ENCODE measurements at regions not wholly inside any gene's neighbourhood (a gene's known extent, or its start where the extent isn't known, plus 50 kb on each side); places are given as distances from the start of the nearest gene placed in this dataset.
A peak's percentile ranks its signal among the peaks of the same experiment; 100 is the strongest.
"Not testable (repeated sequence)": the region's sequence is repeated elsewhere in the genome, so short reads cannot be mapped to it uniquely, and the experiment has no call there.

DNA sequence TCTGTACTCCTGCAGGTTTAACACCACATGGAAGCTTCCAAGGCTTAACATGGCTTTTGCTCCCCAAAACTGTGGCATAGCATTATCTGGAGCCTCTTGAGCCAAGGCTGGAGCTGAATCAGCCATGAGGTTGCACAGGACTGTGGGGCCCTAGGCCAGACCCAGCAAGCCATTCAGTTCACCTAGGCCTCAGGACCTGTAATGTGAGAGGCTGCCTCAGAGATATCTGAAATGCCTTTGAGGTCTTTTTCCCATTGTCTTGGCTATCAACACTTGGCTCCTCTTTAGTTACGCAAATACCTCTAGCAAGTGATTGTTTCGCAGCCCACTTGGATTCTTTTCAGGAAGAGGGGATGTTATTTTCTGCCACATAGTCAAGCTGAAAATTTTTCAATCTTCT is 72.0 kb downstream of the VPREB1 start:
- Mint-ChIP-seq H3K9me3 (ENCODE audit: low read depth, unreplicated experiment) (no peaks in the 10 kb centered on the region), H3K27me3 (ENCODE audit: unreplicated experiment) (no peaks in the 10 kb centered on the region), H3K36me3 (ENCODE audit: insufficient read depth, unreplicated experiment) (peaks cover 16% of the 10 kb centered on the region), H3K4me1 (ENCODE audit: low read depth, unreplicated experiment) (peaks cover 10% of the 10 kb centered on the region), H3K27ac (ENCODE audit: unreplicated experiment) (no peak overlapping the region), H3K4me3 (ENCODE audit: low read depth, unreplicated experiment) (no peak overlapping the region)
- no TSS peak for BruUV-seq (replicated peaks)
- TF ChIP-seq, protein P1, sequence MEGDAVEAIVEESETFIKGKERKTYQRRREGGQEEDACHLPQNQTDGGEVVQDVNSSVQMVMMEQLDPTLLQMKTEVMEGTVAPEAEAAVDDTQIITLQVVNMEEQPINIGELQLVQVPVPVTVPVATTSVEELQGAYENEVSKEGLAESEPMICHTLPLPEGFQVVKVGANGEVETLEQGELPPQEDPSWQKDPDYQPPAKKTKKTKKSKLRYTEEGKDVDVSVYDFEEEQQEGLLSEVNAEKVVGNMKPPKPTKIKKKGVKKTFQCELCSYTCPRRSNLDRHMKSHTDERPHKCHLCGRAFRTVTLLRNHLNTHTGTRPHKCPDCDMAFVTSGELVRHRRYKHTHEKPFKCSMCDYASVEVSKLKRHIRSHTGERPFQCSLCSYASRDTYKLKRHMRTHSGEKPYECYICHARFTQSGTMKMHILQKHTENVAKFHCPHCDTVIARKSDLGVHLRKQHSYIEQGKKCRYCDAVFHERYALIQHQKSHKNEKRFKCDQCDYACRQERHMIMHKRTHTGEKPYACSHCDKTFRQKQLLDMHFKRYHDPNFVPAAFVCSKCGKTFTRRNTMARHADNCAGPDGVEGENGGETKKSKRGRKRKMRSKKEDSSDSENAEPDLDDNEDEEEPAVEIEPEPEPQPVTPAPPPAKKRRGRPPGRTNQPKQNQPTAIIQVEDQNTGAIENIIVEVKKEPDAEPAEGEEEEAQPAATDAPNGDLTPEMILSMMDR (IDR thresholded peaks at IDR 0.05; ENCODE audit: unreplicated experiment): no peak
- intact Hi-C loops (cut with micrococcal nuclease; ENCODE audit: unreplicated experiment): no loop called here
- CTCF ChIA-PET: no interaction called here
- DNase-seq: no peak

DNA sequence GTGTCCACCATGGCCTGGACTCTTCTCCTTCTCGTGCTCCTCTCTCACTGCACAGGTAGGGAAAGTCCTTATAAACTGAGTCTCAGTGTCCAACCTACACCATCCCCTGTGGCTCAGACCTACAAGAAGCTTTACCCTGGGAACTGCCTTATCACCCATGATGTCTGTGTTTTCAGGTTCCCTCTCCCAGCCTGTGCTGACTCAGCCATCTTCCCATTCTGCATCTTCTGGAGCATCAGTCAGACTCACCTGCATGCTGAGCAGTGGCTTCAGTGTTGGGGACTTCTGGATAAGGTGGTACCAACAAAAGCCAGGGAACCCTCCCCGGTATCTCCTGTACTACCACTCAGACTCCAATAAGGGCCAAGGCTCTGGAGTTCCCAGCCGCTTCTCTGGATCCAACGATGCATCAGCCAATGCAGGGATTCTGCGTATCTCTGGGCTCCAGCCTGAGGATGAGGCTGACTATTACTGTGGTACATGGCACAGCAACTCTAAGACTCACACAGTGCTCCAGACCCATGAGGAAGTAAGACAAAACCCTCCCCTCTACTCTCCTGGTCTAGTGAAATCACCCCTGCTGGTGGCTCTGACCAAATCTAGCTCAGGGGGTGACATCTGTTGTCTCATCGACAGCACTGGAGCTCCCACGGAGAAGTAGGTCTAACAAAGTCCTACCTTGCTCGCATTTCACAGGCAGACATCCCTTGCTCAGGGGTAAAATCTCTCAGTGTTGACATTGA is 74.3 kb downstream of the VPREB1 start:
- H3K4me3 Mint-ChIP-seq (ENCODE audit: low read depth, unreplicated experiment): no peak overlapping the region
- no peaks in the 10 kb centered on the region for H3K27me3 Mint-ChIP-seq (ENCODE audit: unreplicated experiment)
- H3K4me1 Mint-ChIP-seq (ENCODE audit: low read depth, unreplicated experiment): peaks cover 7% of the 10 kb centered on the region
- DNase-seq: no peak
- intact Hi-C loops (cut with micrococcal nuclease; ENCODE audit: unreplicated experiment): no loop called here
- H3K36me3 Mint-ChIP-seq (ENCODE audit: insufficient read depth, unreplicated experiment): peaks cover 26% of the 10 kb centered on the region
- no peak overlapping the region for H3K27ac Mint-ChIP-seq (ENCODE audit: unreplicated experiment)
- CTCF ChIA-PET: interaction anchor here (1.3 to 1.5 kb wide), 2 partner anchors 11 to 24 kb away, joined by 3 read pairs; no protein-coding TSS in a partner anchor
- TF ChIP-seq, protein P1 (IDR thresholded peaks at IDR 0.05; ENCODE audit: unreplicated experiment): no peak
- no TSS peak for BruUV-seq (replicated peaks)
- no peaks in the 10 kb centered on the region for H3K9me3 Mint-ChIP-seq (ENCODE audit: low read depth, unreplicated experiment)

DNA sequence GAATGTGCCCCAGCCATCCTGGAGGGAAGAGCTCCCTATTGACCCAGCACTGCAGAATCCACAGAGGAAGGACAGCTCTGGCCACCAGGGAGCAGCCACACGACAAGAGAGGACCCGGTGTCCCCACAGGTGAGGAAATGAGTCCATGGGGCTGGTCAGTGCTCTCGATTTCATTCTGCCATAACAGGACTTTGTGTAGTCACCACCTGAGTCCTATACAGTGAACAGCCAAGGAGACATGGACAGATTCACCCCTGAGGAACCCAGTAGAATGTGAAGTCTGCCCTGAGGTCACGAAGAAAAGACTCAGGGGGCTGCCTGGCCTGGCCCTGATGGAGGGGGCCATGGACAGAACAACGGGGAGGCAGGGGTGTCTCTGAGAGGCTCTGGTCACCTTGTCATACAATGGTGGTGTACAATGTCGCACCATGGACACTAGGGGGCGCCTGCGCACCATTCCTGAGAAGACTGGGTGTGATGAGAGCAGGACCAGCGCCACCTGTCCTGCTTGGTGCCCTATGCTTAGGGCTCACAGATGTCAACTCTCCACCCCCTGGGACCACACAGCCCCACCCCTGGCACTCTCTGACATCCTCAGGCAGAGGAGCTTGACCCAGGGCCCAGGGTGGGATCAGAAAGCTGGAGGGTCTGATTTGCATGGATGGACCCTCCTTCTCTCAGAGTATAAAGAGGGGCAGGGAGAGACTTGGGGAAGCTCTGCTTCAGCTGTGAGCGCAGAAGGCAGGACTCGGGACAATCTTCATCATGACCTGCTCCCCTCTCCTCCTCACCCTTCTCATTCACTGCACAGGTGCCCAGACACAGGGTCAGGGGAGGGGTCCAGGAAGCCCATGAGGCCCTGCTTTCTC is 77.4 kb downstream of the VPREB1 start:
- H3K27ac Mint-ChIP-seq (ENCODE audit: unreplicated experiment); H3K4me3 Mint-ChIP-seq (ENCODE audit: low read depth, unreplicated experiment); H3K27me3 Mint-ChIP-seq (ENCODE audit: unreplicated experiment); H3K4me1 Mint-ChIP-seq (ENCODE audit: low read depth, unreplicated experiment); BruUV-seq (replicated peaks); CTCF ChIA-PET; H3K9me3 Mint-ChIP-seq (ENCODE audit: low read depth, unreplicated experiment); intact Hi-C loops (cut with micrococcal nuclease; ENCODE audit: unreplicated experiment): not testable (repeated sequence)
- DNase-seq: peak; percentile 85
- TF ChIP-seq, protein P1 (IDR thresholded peaks at IDR 0.05; ENCODE audit: unreplicated experiment): peak; percentile 85
- H3K36me3 Mint-ChIP-seq (ENCODE audit: insufficient read depth, unreplicated experiment): peaks cover 31% of the 10 kb centered on the region

DNA sequence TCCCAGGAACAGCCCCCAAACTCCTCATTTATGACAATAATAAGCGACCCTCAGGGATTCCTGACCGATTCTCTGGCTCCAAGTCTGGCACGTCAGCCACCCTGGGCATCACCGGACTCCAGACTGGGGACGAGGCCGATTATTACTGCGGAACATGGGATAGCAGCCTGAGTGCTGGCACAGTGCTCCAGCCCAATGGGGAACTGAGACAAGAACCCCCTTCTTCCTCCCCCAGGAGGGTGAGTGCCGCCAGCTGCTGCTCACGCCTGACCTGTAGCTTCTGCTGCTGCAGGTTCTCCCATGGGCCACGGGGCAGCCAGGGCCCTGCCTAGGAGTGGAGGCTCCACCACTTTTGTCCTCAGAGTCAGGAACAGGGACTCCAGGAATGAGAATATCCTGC is 78.2 kb downstream of the VPREB1 start:
- H3K27ac Mint-ChIP-seq (ENCODE audit: unreplicated experiment): no peak overlapping the region
- H3K36me3 Mint-ChIP-seq (ENCODE audit: insufficient read depth, unreplicated experiment): peaks cover 28% of the 10 kb centered on the region
- no peaks in the 10 kb centered on the region for H3K4me1 Mint-ChIP-seq (ENCODE audit: low read depth, unreplicated experiment)
- no peaks in the 10 kb centered on the region for H3K9me3 Mint-ChIP-seq (ENCODE audit: low read depth, unreplicated experiment)
- BruUV-seq (replicated peaks): no TSS peak
- intact Hi-C loops (cut with micrococcal nuclease; ENCODE audit: unreplicated experiment): no loop called here
- DNase-seq: no peak
- no peak overlapping the region for H3K4me3 Mint-ChIP-seq (ENCODE audit: low read depth, unreplicated experiment)
- peaks cover 9% of the 10 kb centered on the region for H3K27me3 Mint-ChIP-seq (ENCODE audit: unreplicated experiment)
- TF ChIP-seq, protein P1 (IDR thresholded peaks at IDR 0.05; ENCODE audit: unreplicated experiment): no peak
- CTCF ChIA-PET: no interaction called here
